H9 (cell line): ENCODE measurements at regions not wholly inside any gene's neighbourhood (a gene's known extent, or its start where the extent isn't known, plus 50 kb on each side); places are given as distances from the start of the nearest gene placed in this dataset.

ENCODE experiments used
- DNase-seq: peaks from one replicate; pipeline ENCODE4 v3.0.0-alpha.2; 2017
- H2AFZ ChIP-seq: one replicate; pipeline ENCODE4 v1.6.1; 2013; ENCODE audit warnings: mild to moderate bottlenecking, low read length, control low read depth, moderate library complexity
- H2AK5ac ChIP-seq: 2 replicates; pipeline ENCODE4 v1.6.1; 2013; ENCODE audit warnings: low read length, control low read depth, mixed read lengths; ENCODE audit not compliant: insufficient read length
- H2BK120ac ChIP-seq: one replicate; pipeline ENCODE4 v1.6.1; 2013; ENCODE audit warnings: low read depth, mild to moderate bottlenecking, low read length, control low read depth, inconsistent platforms; ENCODE audit not compliant: poor library complexity, severe bottlenecking
- H2BK12ac ChIP-seq: 2 replicates; pipeline ENCODE4 v1.6.1; 2013; ENCODE audit warnings: low read length, control low read depth, mixed read lengths, low read depth; ENCODE audit not compliant: insufficient read length
- H2BK15ac ChIP-seq: 2 replicates; pipeline ENCODE4 v1.6.1; 2013; ENCODE audit warnings: low read depth, low read length, control low read depth
- H2BK20ac ChIP-seq: one replicate; pipeline ENCODE4 v1.6.1; 2013; ENCODE audit warnings: low read depth, mild to moderate bottlenecking, low read length, control low read depth, inconsistent platforms; ENCODE audit not compliant: poor library complexity, severe bottlenecking
- H2BK5ac ChIP-seq: 2 replicates; pipeline ENCODE4 v1.6.1; 2013; ENCODE audit warnings: low read length, control low read depth, mixed read lengths; ENCODE audit not compliant: insufficient read length
- H3K14ac ChIP-seq: 2 replicates; pipeline ENCODE4 v1.6.1; 2013; ENCODE audit warnings: low read length, control low read depth; ENCODE audit not compliant: insufficient read depth
- H3K18ac ChIP-seq: 2 replicates; pipeline ENCODE4 v1.6.1; 2013; ENCODE audit warnings: low read depth, mild to moderate bottlenecking, mixed read lengths, low read length, control low read depth; ENCODE audit not compliant: insufficient read length
- H3K23ac ChIP-seq: 2 replicates; pipeline ENCODE4 v1.6.1; 2013; ENCODE audit warnings: low read length, control low read depth, mixed read lengths, low read depth; ENCODE audit not compliant: insufficient read length
- H3K23me2 ChIP-seq: 2 replicates; pipeline ENCODE4 v1.6.1; 2013; ENCODE audit warnings: low read depth, mild to moderate bottlenecking, mixed read lengths, low read length, control low read depth; ENCODE audit not compliant: insufficient read length, poor library complexity, severe bottlenecking
- H3K27ac ChIP-seq: 2 replicates; pipeline ENCODE4 v1.5.1; 2013; ENCODE audit warnings: low read length, control low read depth, mixed read lengths, low read depth; ENCODE audit not compliant: insufficient read length
- H3K27me3 ChIP-seq: 2 replicates; pipeline ENCODE4 v1.6.1; 2013; ENCODE audit warnings: low read length, control low read depth, inconsistent platforms; ENCODE audit not compliant: insufficient read depth
- H3K4ac ChIP-seq: 2 replicates; pipeline ENCODE4 v1.6.1; 2013; ENCODE audit warnings: low read depth, mild to moderate bottlenecking, control low read depth, inconsistent platforms, low read length, moderate library complexity
- H3K4me1 ChIP-seq: 2 replicates; pipeline ENCODE4 v1.6.1; 2013; ENCODE audit warnings: low read length, control low read depth, inconsistent platforms; ENCODE audit not compliant: insufficient read depth
- H3K4me2 ChIP-seq: 2 replicates; pipeline ENCODE4 v1.6.1; 2013; ENCODE audit warnings: low read length, control low read depth, mixed read lengths; ENCODE audit not compliant: insufficient read length, insufficient read depth
- H3K56ac ChIP-seq: 2 replicates; pipeline ENCODE4 v1.6.1; 2013; ENCODE audit warnings: low read depth, mild to moderate bottlenecking, mixed read lengths, low read length, control low read depth; ENCODE audit not compliant: insufficient read length
- H3K79me1 ChIP-seq: 2 replicates; pipeline ENCODE4 v1.6.1; 2013; ENCODE audit warnings: low read depth, mild to moderate bottlenecking, moderate library complexity, low read length, control low read depth, inconsistent platforms; ENCODE audit not compliant: insufficient read depth, poor library complexity, severe bottlenecking
- H3K79me2 ChIP-seq: 2 replicates; pipeline ENCODE4 v1.6.1; 2013; ENCODE audit warnings: low read length, control low read depth, inconsistent platforms; ENCODE audit not compliant: insufficient read depth
- H3K9ac ChIP-seq: 2 replicates; pipeline ENCODE4 v1.6.1; 2013; ENCODE audit warnings: low read length, control low read depth, mixed read lengths; ENCODE audit not compliant: insufficient read length; ENCODE audit errors: extremely low read depth
- H3K9me3 ChIP-seq: one replicate; pipeline ENCODE4 v1.6.1; 2013; ENCODE audit warnings: low read depth, low read length, inconsistent platforms; ENCODE audit not compliant: control insufficient read depth
- H3T11ph ChIP-seq: one replicate; pipeline ENCODE4 v1.6.1; 2013; ENCODE audit warnings: mild to moderate bottlenecking, low read length, control low read depth, inconsistent platforms
- H4K20me1 ChIP-seq: one replicate; pipeline ENCODE4 v1.6.1; 2013; ENCODE audit not compliant: control insufficient read depth, insufficient read length, insufficient read depth
- H4K5ac ChIP-seq: 2 replicates; pipeline ENCODE4 v1.6.1; 2013; ENCODE audit warnings: low read depth, mild to moderate bottlenecking, mixed read lengths, low read length, control low read depth; ENCODE audit not compliant: insufficient read length
- H4K8ac ChIP-seq: replicated peaks from 2 replicates; pipeline ENCODE4 v1.6.1; 2013; ENCODE audit warnings: low read length, control low read depth, mixed read lengths, low read depth; ENCODE audit not compliant: insufficient read length
- H4K91ac ChIP-seq: 2 replicates; pipeline ENCODE4 v1.6.1; 2013; ENCODE audit warnings: low read depth, mild to moderate bottlenecking, moderate library complexity, mixed read lengths, low read length, control low read depth; ENCODE audit not compliant: insufficient read length
- H3K27ac Mint-ChIP-seq, 3 experiments: 2 replicates in 2 of 3; 3 replicates in 1 of 3; pipeline ENCODE4 v1.8.0; 2020 to 2021; ENCODE audit warnings: mixed read lengths in 3 of 3, mild to moderate bottlenecking in 1 of 3, moderate library complexity in 1 of 3
- H3K27me3 Mint-ChIP-seq: 2 replicates; pipeline ENCODE4 v1.8.0; 2021; ENCODE audit warnings: low read depth, mild to moderate bottlenecking, moderate library complexity, mixed read lengths
- H3K36me3 Mint-ChIP-seq, 3 experiments: 2 replicates in 2 of 3; 3 replicates in 1 of 3; pipeline ENCODE4 v1.8.0; 2020 to 2021; ENCODE audit warnings: low read depth in 3 of 3, mixed read lengths in 3 of 3; ENCODE audit not compliant: insufficient read depth in 1 of 3
- H3K4me1 Mint-ChIP-seq, 2 experiments: 2 replicates each; pipeline ENCODE4 v1.8.0; 2020; ENCODE audit warnings: mixed read lengths in 2 of 2
- H3K4me3 Mint-ChIP-seq, 2 experiments: 2 replicates in 1 of 2; 3 replicates in 1 of 2; pipeline ENCODE4 v1.8.0; 2020 to 2021; ENCODE audit warnings: mild to moderate bottlenecking in 2 of 2, mixed read lengths in 2 of 2, moderate library complexity in 1 of 2
- H3K9me3 Mint-ChIP-seq, 2 experiments: 2 replicates in 1 of 2; 3 replicates in 1 of 2; pipeline ENCODE4 v1.8.0; 2020; ENCODE audit warnings: mild to moderate bottlenecking in 2 of 2, mixed read lengths in 2 of 2, moderate library complexity in 1 of 2
- CTCF ChIP-seq: fragments of 200-600 bp; sonication (generic); conservative IDR thresholded peaks from 3 replicates; pipeline ENCODE4 v1.8.0; 2021; ENCODE audit warnings: antibody characterized with exemption, mild to moderate bottlenecking
- WGBS: extraction: QIAGEN DNeasy Blood & Tissue Kit; methylation state at CpG from one replicate; pipeline ENCODE4 v1.1.7; 2013; ENCODE audit warnings: missing lambda C conversion rate, low lambda C conversion rate, mixed read lengths; ENCODE audit not compliant: insufficient read length; ENCODE audit errors: extremely low coverage; 5-methylcytosine and 5-hydroxymethylcytosine counted together

- no peak overlapping the region for H3K4me2 ChIP-seq
- no peaks in the 10 kb centered on the region for H3K23me2 ChIP-seq
- H3K56ac ChIP-seq: no peak overlapping the region
- no peak for DNase-seq
- no peak overlapping the region for H4K91ac ChIP-seq
- H4K20me1 ChIP-seq: no peaks in the 10 kb centered on the region
- no peak overlapping the region for H3K4me3 Mint-ChIP-seq
- H4K8ac ChIP-seq: no peak overlapping the region
- no peaks in the 10 kb centered on the region for H3K79me1 ChIP-seq
- no peaks in the 10 kb centered on the region for H3K79me2 ChIP-seq
- no peak overlapping the region for H3K23ac ChIP-seq
- H2BK15ac ChIP-seq: no peak overlapping the region
- no peak overlapping the region for H2BK120ac ChIP-seq
- H3K4me1 ChIP-seq: peaks cover 2% of the 10 kb centered on the region; the same call in 1 of the 2 replicates
- H3K27ac Mint-ChIP-seq: no peak overlapping the region
- no peak overlapping the region for H3T11ph ChIP-seq
- H3K27me3 ChIP-seq: no peaks in the 10 kb centered on the region
- H2AK5ac ChIP-seq: no peak overlapping the region
- no peaks in the 10 kb centered on the region for H3K9me3 ChIP-seq
- no peak for TF ChIP-seq CTCF
- H2AFZ ChIP-seq: no peak overlapping the region
- WGBS: no CpG with 5 or more reads among the region's 1 CpG
- H3K4ac ChIP-seq: no peak overlapping the region
- H3K14ac ChIP-seq: no peak overlapping the region
- no peak overlapping the region for H3K9ac ChIP-seq
- H3K27ac ChIP-seq: no peak overlapping the region
- H3K18ac ChIP-seq: no peak overlapping the region
- peaks cover 0 to 7% (median 4%) of the 10 kb centered on the region in 3 experiments; a peak in 5 of 7 replicates for H3K36me3 Mint-ChIP-seq
- no peak overlapping the region for H2BK20ac ChIP-seq
- no peak overlapping the region for H2BK12ac ChIP-seq
- no peak overlapping the region for H4K5ac ChIP-seq
- H3K27me3 Mint-ChIP-seq: peaks cover 1% of the 10 kb centered on the region; the same call in 1 of the 2 replicates
- peaks cover 5 to 10% of the 10 kb centered on the region in 2 experiments for H3K4me1 Mint-ChIP-seq
- H2BK5ac ChIP-seq: no peak overlapping the region
- H3K9me3 Mint-ChIP-seq: peaks cover 8 to 10% of the 10 kb centered on the region in 2 experiments; a peak in 4 of 5 replicates
Measured at GRCh38 chr2:11974573-11974972, 228.1 kb downstream of the LPIN1 start.
